Nephron progenitor cell (in vitro differentiated cells): ENCODE measurements at regions not wholly inside any gene's neighbourhood (a gene's known extent, or its start where the extent isn't known, plus 50 kb on each side); places are given as distances from the start of the nearest gene placed in this dataset.
"Not testable (repeated sequence)": the region's sequence is repeated elsewhere in the genome, so short reads cannot be mapped to it uniquely, and the experiment has no call there.

Experiments used
- DNase-seq: peaks from one replicate; pipeline ENCODE4 v3.0.0; 2021
- H3K27ac Mint-ChIP-seq: 2 replicates; pipeline ENCODE4 v1.8.0; 2021; ENCODE audit warnings: mild to moderate bottlenecking, moderate library complexity, mixed read lengths
- H3K27me3 Mint-ChIP-seq: 2 replicates; pipeline ENCODE4 v1.8.0; 2021; ENCODE audit warnings: mild to moderate bottlenecking, low read depth, mixed read lengths; ENCODE audit not compliant: poor library complexity
- H3K36me3 Mint-ChIP-seq: 2 replicates; pipeline ENCODE4 v1.8.0; 2021; ENCODE audit warnings: low read depth, mixed read lengths
- H3K4me1 Mint-ChIP-seq: 2 replicates; pipeline ENCODE4 v1.8.0; 2021; ENCODE audit warnings: mixed read lengths
- H3K4me3 Mint-ChIP-seq: 2 replicates; pipeline ENCODE4 v1.8.0; 2021; ENCODE audit warnings: mild to moderate bottlenecking, moderate library complexity, mixed read lengths
- H3K9me3 Mint-ChIP-seq: 2 replicates; pipeline ENCODE4 v1.8.0; 2021; ENCODE audit warnings: mild to moderate bottlenecking, moderate library complexity, mixed read lengths
- CTCF ChIP-seq: fragments of 200-600 bp; sonication (generic); IDR thresholded peaks from 2 replicates; pipeline ENCODE4 v1.5.0; 2021; ENCODE audit warnings: antibody characterized with exemption

GRCh38 chr2:83196225-83196624, 1262.9 kb downstream of the SUCLG1 start:
- TF ChIP-seq CTCF: peak; percentile 42
- Mint-ChIP-seq H3K4me1 (no peaks in the 10 kb centered on the region), H3K4me3 (no peak overlapping the region), H3K36me3 (no peaks in the 10 kb centered on the region), H3K9me3 (no peaks in the 10 kb centered on the region), H3K27ac (no peak overlapping the region), H3K27me3 (no peaks in the 10 kb centered on the region)
- no peak for DNase-seq

- Mint-ChIP-seq H3K4me1 (peaks cover 2% of the 10 kb centered on the region), H3K27me3 (no peaks in the 10 kb centered on the region), H3K9me3 (no peaks in the 10 kb centered on the region)
Observed at GRCh38 chr2:83191316-83191715, 1267.8 kb downstream of the SUCLG1 start.

GRCh38 chr2:83186105-83186760, 1272.8 kb downstream of the SUCLG1 start:
- no peaks in the 10 kb centered on the region for H3K36me3 Mint-ChIP-seq
- peaks cover 6% of the 10 kb centered on the region for H3K27me3 Mint-ChIP-seq
- H3K9me3 Mint-ChIP-seq: peaks cover 3% of the 10 kb centered on the region
- TF ChIP-seq CTCF: no peak
- DNase-seq: no peak
- H3K27ac Mint-ChIP-seq: no peak overlapping the region
- peaks cover 9% of the 10 kb centered on the region for H3K4me1 Mint-ChIP-seq
- H3K4me3 Mint-ChIP-seq: no peak overlapping the region

More at GRCh38 chr2:83191316-83191715, 1267.8 kb downstream of the SUCLG1 start:
- Mint-ChIP-seq H3K4me3 (no peak overlapping the region), H3K27ac (no peak overlapping the region), H3K36me3 (no peaks in the 10 kb centered on the region)
- no peak for DNase-seq
- no peak for TF ChIP-seq CTCF

- H3K4me3 Mint-ChIP-seq: not testable (repeated sequence)
Observed at GRCh38 chr2:83180862-83181530, 1278.1 kb downstream of the SUCLG1 start.

GRCh38 chr2:83176539-83176938, 1282.5 kb downstream of the SUCLG1 start:
- Mint-ChIP-seq H3K27me3 (no peaks in the 10 kb centered on the region), H3K27ac (no peak overlapping the region), H3K4me1 (no peaks in the 10 kb centered on the region), H3K4me3 (no peak overlapping the region), H3K36me3 (no peaks in the 10 kb centered on the region), H3K9me3 (peaks cover 11% of the 10 kb centered on the region)
- TF ChIP-seq CTCF: no peak
- DNase-seq: no peak

More at GRCh38 chr2:83180862-83181530, 1278.1 kb downstream of the SUCLG1 start:
- not testable (repeated sequence) for H3K27ac Mint-ChIP-seq, DNase-seq, H3K4me1 Mint-ChIP-seq, H3K27me3 Mint-ChIP-seq, H3K36me3 Mint-ChIP-seq
- peaks cover 13% of the 10 kb centered on the region for H3K9me3 Mint-ChIP-seq

- H3K36me3 Mint-ChIP-seq: no peaks in the 10 kb centered on the region
- no peaks in the 10 kb centered on the region for H3K27me3 Mint-ChIP-seq
- H3K4me1 Mint-ChIP-seq: no peaks in the 10 kb centered on the region
- peaks cover 4% of the 10 kb centered on the region for H3K9me3 Mint-ChIP-seq
- no peak for DNase-seq
- no peak overlapping the region for H3K27ac Mint-ChIP-seq
- no peak for TF ChIP-seq CTCF
- no peak overlapping the region for H3K4me3 Mint-ChIP-seq
Observed at GRCh38 chr2:83172841-83173240, 1286.2 kb downstream of the SUCLG1 start.
